ENCODE measurements at regions not wholly inside any gene's neighbourhood (a gene's known extent, or its start where the extent isn't known, plus 50 kb on each side); places are given as distances from the start of the nearest gene placed in this dataset.
"Not testable (repeated sequence)": the region's sequence is repeated elsewhere in the genome, so short reads cannot be mapped to it uniquely, and the experiment has no call there.

DNA sequence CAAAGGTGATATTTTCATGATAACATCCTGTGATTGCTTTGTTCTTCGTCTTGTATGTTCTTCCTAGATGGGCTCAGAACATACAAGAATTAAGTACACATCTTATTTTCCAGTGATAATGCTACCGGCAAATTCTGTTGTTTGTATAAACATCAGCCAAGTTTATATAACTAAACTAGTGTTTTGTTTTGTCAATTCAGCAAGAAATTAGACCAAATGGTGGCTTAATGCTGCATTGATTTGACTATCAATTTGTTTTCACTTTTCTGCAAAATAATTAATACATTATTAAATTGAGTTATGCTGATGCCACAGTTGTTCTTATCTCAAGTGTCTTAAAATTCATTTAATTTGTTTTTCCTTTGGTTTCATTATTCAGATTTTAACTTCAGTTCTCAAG is 177.7 kb downstream of the OR4F29 start:
- H3K9me3 ChIP-seq (ENCODE audit: control insufficient read depth, low read length); H3K4me1 ChIP-seq (ENCODE audit: control insufficient read depth, insufficient read depth, low read length); H3K27me3 ChIP-seq (replicated peaks; ENCODE audit: control insufficient read depth, insufficient read depth, low read length); DNase-seq (ENCODE audit: low read depth); H3K4me3 ChIP-seq (ENCODE audit: low read length); H3K9ac ChIP-seq (ENCODE audit: low read length); H3K36me3 ChIP-seq (ENCODE audit: control insufficient read depth, insufficient read depth, low read length, severe bottlenecking): not testable (repeated sequence)

DNA sequence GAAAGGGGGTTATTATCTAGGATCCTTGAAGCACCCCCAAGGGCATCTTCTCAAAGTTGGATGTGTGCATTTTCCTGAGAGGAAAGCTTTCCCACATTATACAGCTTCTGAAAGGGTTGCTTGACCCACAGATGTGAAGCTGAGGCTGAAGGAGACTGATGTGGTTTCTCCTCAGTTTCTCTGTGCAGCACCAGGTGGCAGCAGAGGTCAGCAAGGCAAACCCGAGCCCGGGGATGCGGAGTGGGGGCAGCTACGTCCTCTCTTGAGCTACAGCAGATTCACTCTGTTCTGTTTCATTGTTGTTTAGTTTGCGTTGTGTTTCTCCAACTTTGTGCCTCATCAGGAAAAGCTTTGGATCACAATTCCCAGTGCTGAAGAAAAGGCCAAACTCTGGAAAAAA is 183.7 kb downstream of the OR4F29 start:
- H3K9ac ChIP-seq (ENCODE audit: low read length); H3K27me3 ChIP-seq (replicated peaks; ENCODE audit: control insufficient read depth, insufficient read depth, low read length); H3K4me1 ChIP-seq (ENCODE audit: control insufficient read depth, insufficient read depth, low read length); H3K9me3 ChIP-seq (ENCODE audit: control insufficient read depth, low read length); H3K4me3 ChIP-seq (ENCODE audit: low read length); H3K36me3 ChIP-seq (ENCODE audit: control insufficient read depth, insufficient read depth, low read length, severe bottlenecking): not testable (repeated sequence)
- DNase-seq (ENCODE audit: low read depth): peak; percentile 78
